Heart left ventricle (tissue), 16 donors: ENCODE measurements at regions not wholly inside any gene's neighbourhood (a gene's known extent, or its start where the extent isn't known, plus 50 kb on each side); places are given as distances from the start of the nearest gene placed in this dataset.

Experiments
- ATAC-seq, 4 donors: fragments of 200-7000 bp; cut with Tn5 transposase; one replicate each; pipeline ENCODE4 v1.9.1; 2020 to 2022; ENCODE audit warnings: moderate library complexity in 4 of 4, mild to moderate bottlenecking in 3 of 4, moderate number of reproducible peaks in 1 of 4
- DNase-seq, 5 donors: peaks; one replicate each; pipeline ENCODE4 v3.0.0-alpha.2; 2020
- H3K27ac ChIP-seq, 12 donors: fragments of 200-600 bp; sonication (generic) in 4 of 12; one replicate each; pipeline versions ENCODE4 v1.5.0 to v1.8.0; 2016 to 2022; ENCODE audit warnings: mild to moderate bottlenecking in 2 of 12
- H3K27me3 ChIP-seq, 9 donors: fragments of 200-600 bp; sonication (generic) in 2 of 9; one replicate each; pipeline versions ENCODE4 v1.5.1 to v1.8.0; 2016 to 2022; ENCODE audit warnings: mild to moderate bottlenecking in 3 of 9
- H3K36me3 ChIP-seq, 9 donors: fragments of 200-600 bp; sonication (generic) in 2 of 9; one replicate each; pipeline versions ENCODE4 v1.5.0 to v1.8.0; 2018 to 2022; ENCODE audit warnings: mild to moderate bottlenecking in 2 of 9
- H3K4me1 ChIP-seq, 12 donors: fragments of 200-600 bp; sonication (generic) in 4 of 12; one replicate each; pipeline versions ENCODE4 v1.5.0 to v1.8.0; 2016 to 2022; ENCODE audit warnings: mild to moderate bottlenecking in 3 of 12
- H3K4me3 ChIP-seq, 12 donors: fragments of 200-600 bp; sonication (generic) in 4 of 12; one replicate each; pipeline versions ENCODE4 v1.5.0 to v1.8.0; 2017 to 2022; ENCODE audit warnings: mild to moderate bottlenecking in 9 of 12, moderate library complexity in 4 of 12
- H3K9me3 ChIP-seq, 12 donors: fragments of 200-600 bp; sonication (generic) in 4 of 12; one replicate each; pipeline versions ENCODE4 v1.5.0 to v1.8.0; 2016 to 2022; ENCODE audit warnings: mild to moderate bottlenecking in 1 of 12
- POLR2A ChIP-seq, 2 donors: fragments of 450-650 bp; IDR thresholded peaks; one replicate each; pipeline ENCODE4 v1.6.1; 2017; ENCODE audit warnings: antibody characterized with exemption in 2 of 2, mild to moderate bottlenecking in 2 of 2, moderate library complexity in 2 of 2
- WGBS, 4 donors: extraction: QIAGEN DNeasy Blood & Tissue Kit in 2 of 4; methylation state at CpG; one replicate each; pipeline versions ENCODE4 v1.1.5 to v1.1.7; 2013 to 2018; 5-methylcytosine and 5-hydroxymethylcytosine counted together
- intact Hi-C, 10 donors: fragments of 100-400 bp; cut with DNase I; formaldehyde crosslinking; loops; one replicate each; pipeline versions ENCODE4 v1.11.1 to v1.14.2; 2022
- TF ChIP-seq, protein P1 (sequence below), 12 donors: fragments of 200-600 bp; sonication (generic) in 4 of 12; IDR thresholded peaks; one replicate each; pipeline versions ENCODE4 v1.5.0 to v1.8.0; 2018 to 2022; ENCODE audit warnings: antibody characterized with exemption in 12 of 12, mild to moderate bottlenecking in 5 of 12
- donor health status: ischemic (EF 13 %, LVEDD 7.1; RV severe dilation, severe dysfunction).
- donor health status: healthy with polysubstance abuse.
- donor health status: DM: no; HTN: yes; CAD: no.
- donor health status: DM: no; HTN: no; CAD: no.
- donor health status: ischemic (EF 25% LVEDD 6.9; RV normal size, moderate dysfunction).
- donor health status: ischemic (EF 25% LVEDD 5.7; RV mildly dilated, moderate dysfunction).
- donor health status: healthy.
- donor health status: DM: yes; HTN: yes; CAD: no.
- donor health status: ischemic (EF 35%, LVEDD 5.7; RV mildly dilated, moderate dysfunction).
- donor health status: nonischemic (EF 11% LVEDD 7.7; RV severe dilation, severe dysfunction).
- donor health status: DM: yes; HTN: yes; CAD: no.
- donor health status: PGD.
- donor health status: ischemic (EF 29% LVEDD 5.4; RV normal size, mild dysfunction).
- donor health status: nonischemic (EF 23%, LVEDD 6.1; RV moderate dilation, normal function).

DNA sequence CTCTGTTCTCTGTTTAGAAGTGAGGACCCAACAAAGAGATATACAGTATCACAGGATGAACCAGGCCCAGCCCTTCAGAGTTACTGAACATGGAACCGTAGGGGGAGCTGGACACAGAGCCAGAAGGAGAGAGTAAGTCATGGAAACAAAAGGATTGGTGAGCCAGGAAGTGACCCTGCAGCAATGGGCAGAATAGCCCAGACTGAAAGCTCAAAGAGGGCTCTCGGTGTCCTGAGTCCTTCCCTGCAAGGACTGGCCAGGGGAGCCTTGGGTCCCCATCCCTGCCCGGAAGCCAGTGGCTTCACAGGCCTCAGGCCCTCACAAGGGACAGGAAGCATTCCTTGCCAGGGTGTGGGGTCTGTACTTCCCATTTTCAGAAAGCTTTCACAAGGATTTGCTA is 150.6 kb downstream of the SPATA19 start:
- ATAC-seq: no peak
- Histone ChIP-seq H3K9me3 (no peaks in the 10 kb centered on the region), H3K27ac (no peak overlapping the region), H3K4me3 (no peak overlapping the region), H3K36me3 (no peaks in the 10 kb centered on the region), H3K27me3 (no peaks in the 10 kb centered on the region), H3K4me1 (peaks cover 0 to 12% (median 0%) of the 10 kb centered on the region in 12 donors)
- no peak for TF ChIP-seq POLR2A (IDR thresholded peaks at IDR 0.05)
- TF ChIP-seq, protein P1, sequence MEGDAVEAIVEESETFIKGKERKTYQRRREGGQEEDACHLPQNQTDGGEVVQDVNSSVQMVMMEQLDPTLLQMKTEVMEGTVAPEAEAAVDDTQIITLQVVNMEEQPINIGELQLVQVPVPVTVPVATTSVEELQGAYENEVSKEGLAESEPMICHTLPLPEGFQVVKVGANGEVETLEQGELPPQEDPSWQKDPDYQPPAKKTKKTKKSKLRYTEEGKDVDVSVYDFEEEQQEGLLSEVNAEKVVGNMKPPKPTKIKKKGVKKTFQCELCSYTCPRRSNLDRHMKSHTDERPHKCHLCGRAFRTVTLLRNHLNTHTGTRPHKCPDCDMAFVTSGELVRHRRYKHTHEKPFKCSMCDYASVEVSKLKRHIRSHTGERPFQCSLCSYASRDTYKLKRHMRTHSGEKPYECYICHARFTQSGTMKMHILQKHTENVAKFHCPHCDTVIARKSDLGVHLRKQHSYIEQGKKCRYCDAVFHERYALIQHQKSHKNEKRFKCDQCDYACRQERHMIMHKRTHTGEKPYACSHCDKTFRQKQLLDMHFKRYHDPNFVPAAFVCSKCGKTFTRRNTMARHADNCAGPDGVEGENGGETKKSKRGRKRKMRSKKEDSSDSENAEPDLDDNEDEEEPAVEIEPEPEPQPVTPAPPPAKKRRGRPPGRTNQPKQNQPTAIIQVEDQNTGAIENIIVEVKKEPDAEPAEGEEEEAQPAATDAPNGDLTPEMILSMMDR (IDR thresholded peaks at IDR 0.05): no peak
- intact Hi-C loops: loop anchor here in 2 of 10 donors (5.0 to 10.0 kb wide), 2 partner anchors 123 to 170 kb away; no protein-coding TSS in a partner anchor
- no peak for DNase-seq
- WGBS, 4 donors: 62 to 81% (median 75%) methylated on average over 2 to 3 of the region's 3 CpGs

DNA sequence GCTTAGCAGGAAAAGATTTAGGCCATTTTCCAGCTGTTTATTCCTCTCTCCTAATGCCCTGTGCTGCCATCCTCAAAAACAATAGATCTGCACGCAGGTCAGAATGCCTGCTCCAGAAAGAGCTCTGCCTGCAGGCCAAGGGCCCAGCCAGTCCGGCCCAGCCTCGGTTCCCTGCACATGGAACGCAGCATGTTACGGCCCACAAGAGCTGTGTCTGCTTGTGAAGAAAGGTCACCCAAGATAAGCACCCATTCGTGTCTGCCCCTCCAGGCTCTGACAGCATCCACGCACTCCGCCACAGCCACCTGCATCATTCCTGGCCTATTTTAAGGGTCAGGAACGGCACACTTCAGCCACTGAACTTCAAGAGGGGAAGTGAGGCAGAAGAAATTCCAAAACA is 152.2 kb downstream of the SPATA19 start:
- ATAC-seq (peak in 3 of 4 donors; percentile 61 to 85 (median 82)), DNase-seq (peak in 2 of 5 donors; percentile 34 to 79)
- intact Hi-C loops: loop anchor here in 1 of 10 donors (10.0 kb wide), 1 partner anchor 168 kb away; no protein-coding TSS in a partner anchor
- H3K27ac ChIP-seq: peak overlapping the region in 1 of 12 donors; percentile 51
- peaks cover 0 to 11% (median 0%) of the 10 kb centered on the region in 12 donors for H3K4me1 ChIP-seq
- no peaks in the 10 kb centered on the region for H3K27me3 ChIP-seq
- H3K36me3 ChIP-seq: no peaks in the 10 kb centered on the region
- no peak for TF ChIP-seq POLR2A (IDR thresholded peaks at IDR 0.05)
- TF ChIP-seq, protein P1 (IDR thresholded peaks at IDR 0.05): no peak
- no peak overlapping the region for H3K4me3 ChIP-seq
- 59 to 68% (median 66%) methylated on average over 9 of the region's 9 CpGs for WGBS, 4 donors
- H3K9me3 ChIP-seq: no peaks in the 10 kb centered on the region

DNA sequence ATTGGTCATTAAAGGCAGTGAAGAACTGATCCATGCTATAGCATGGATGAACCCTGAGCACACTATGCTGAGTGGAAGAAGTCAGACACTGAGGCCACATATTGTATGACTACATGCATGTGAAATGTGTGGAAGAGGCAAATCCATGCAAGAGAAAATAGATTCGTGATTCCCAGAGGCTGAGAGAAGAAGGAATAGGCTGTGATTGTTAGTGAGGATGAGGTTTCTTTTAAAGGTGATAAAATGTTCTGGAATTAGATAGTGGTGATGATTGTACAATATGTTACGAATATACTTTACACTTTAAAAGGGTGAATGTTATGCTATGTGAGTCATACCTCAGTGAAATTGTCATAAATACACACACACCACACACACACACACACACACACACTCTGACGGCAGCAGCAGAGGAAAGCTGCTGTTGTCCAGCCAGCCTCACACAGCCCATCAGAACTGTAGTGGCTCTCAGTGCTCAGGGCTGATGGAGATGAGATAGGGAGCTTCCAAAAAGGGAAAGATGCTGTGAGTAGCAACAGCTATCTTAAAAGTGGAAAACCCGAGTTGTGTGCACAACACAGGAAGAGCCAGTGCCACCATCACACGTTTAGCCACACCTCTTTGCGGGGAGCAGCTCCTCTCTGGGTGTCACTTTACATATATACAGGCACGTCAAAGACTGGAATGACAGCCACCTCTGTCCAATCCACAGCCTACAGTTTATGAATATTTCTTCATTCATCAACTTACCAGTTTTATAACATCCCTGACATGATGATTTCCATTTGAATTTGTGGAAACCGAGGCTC is 153.0 kb downstream of the SPATA19 start:
- intact Hi-C loops: loop anchor here in 1 of 10 donors (10.0 kb wide), 1 partner anchor 168 kb away; no protein-coding TSS in a partner anchor
- peaks cover 0 to 5% (median 0%) of the 10 kb centered on the region in 12 donors for H3K4me1 ChIP-seq
- peak overlapping the region in 1 of 12 donors; percentile 51 for H3K27ac ChIP-seq
- TF ChIP-seq, protein P1 (IDR thresholded peaks at IDR 0.05): no peak
- 47 to 56% (median 53%) methylated on average over 8 of the region's 8 CpGs for WGBS, 4 donors
- H3K27me3 ChIP-seq: no peaks in the 10 kb centered on the region
- DNase-seq: no peak
- no peak overlapping the region for H3K4me3 ChIP-seq
- H3K36me3 ChIP-seq: no peaks in the 10 kb centered on the region
- no peaks in the 10 kb centered on the region for H3K9me3 ChIP-seq
- peak in 2 of 4 donors; percentile 11 to 28 for ATAC-seq

DNA sequence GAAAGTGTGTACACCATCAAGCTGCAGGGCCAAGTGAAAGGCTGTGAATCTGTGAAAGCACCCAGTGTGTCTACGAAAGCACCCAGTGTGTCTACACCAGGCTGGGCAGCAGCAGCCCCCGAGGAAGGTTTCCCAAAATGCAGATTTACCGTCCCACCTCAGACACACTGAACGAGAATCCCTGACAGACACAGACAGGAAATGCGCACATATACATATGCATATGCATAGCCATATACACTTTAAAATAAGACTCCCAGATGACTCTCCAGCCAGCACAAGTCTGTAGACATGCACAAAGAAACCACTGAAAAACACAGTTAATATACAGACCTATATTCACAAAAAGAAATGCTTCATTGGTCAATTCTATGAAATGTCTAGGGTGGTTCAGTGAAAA is 155.5 kb upstream of the OPCML start:
- TF ChIP-seq, protein P1 (IDR thresholded peaks at IDR 0.05): no peak
- TF ChIP-seq POLR2A (IDR thresholded peaks at IDR 0.05): no peak
- peaks cover 0 to 10% (median 0%) of the 10 kb centered on the region in 9 donors for H3K27me3 ChIP-seq
- 72 to 87% (median 83%) methylated on average over 5 of the region's 5 CpGs for WGBS, 4 donors
- H3K27ac ChIP-seq: no peak overlapping the region
- ATAC-seq: no peak
- H3K4me3 ChIP-seq: no peak overlapping the region
- intact Hi-C loops: loop anchor here in 1 of 10 donors (10.0 kb wide), 1 partner anchor 163 kb away; no protein-coding TSS in a partner anchor
- peaks cover 0 to 9% (median 0%) of the 10 kb centered on the region in 12 donors for H3K4me1 ChIP-seq
- no peaks in the 10 kb centered on the region for H3K36me3 ChIP-seq
- DNase-seq: no peak
- H3K9me3 ChIP-seq: no peaks in the 10 kb centered on the region
